Kidney (tissue), 13 donors: ENCODE measurements at regions not wholly inside any gene's neighbourhood (a gene's known extent, or its start where the extent isn't known, plus 50 kb on each side); places are given as distances from the start of the nearest gene placed in this dataset.

ENCODE experiments used
- DNase-seq, 5 donors: peaks; one replicate each; pipeline ENCODE4 v3.0.0-alpha.2; 2013 to 2020
- FAIRE-seq: peaks from 2 replicates; lab custom pipeline; 2012; peaks lifted over from hg19 to GRCh38; lab: Jason Lieb, UNC
- H3K27ac ChIP-seq, 2 donors: one replicate each; pipeline ENCODE4 v1.7.0; 2013; ENCODE audit warnings: low read depth in 2 of 2, low read length in 2 of 2, inconsistent platforms in 1 of 2
- H3K27me3 ChIP-seq: one replicate; pipeline ENCODE4 v1.7.1; 2013; ENCODE audit warnings: low read length, inconsistent platforms; ENCODE audit not compliant: control insufficient read depth, insufficient read depth
- H3K36me3 ChIP-seq, 3 donors: one replicate each; pipeline versions ENCODE4 v1.7.0 to v1.7.1; 2013; ENCODE audit warnings: low read length in 3 of 3, control low read depth in 1 of 3, inconsistent platforms in 1 of 3; ENCODE audit not compliant: insufficient read depth in 3 of 3, control insufficient read depth in 2 of 3
- H3K4me1 ChIP-seq, 3 donors: one replicate each; pipeline versions ENCODE4 v1.7.0 to v1.7.1; 2013; ENCODE audit warnings: low read length in 3 of 3, inconsistent platforms in 1 of 3, low read depth in 1 of 3; ENCODE audit not compliant: control insufficient read depth in 2 of 3, insufficient read depth in 2 of 3
- H3K4me3 ChIP-seq, 3 donors: one replicate each; pipeline versions ENCODE4 v1.7.0 to v1.8.1; 2013; ENCODE audit warnings: low read length in 3 of 3, control low read depth in 1 of 3, inconsistent platforms in 1 of 3
- H3K9ac ChIP-seq, 3 donors: one replicate each; pipeline versions ENCODE4 v1.7.0 to v1.7.1; 2013; ENCODE audit warnings: low read length in 3 of 3, control low read depth in 1 of 3, inconsistent platforms in 1 of 3
- H3K9me3 ChIP-seq, 3 donors: one replicate each; pipeline versions ENCODE4 v1.7.0 to v1.7.1; 2013; ENCODE audit warnings: low read length in 3 of 3, control low read depth in 1 of 3, inconsistent platforms in 1 of 3; ENCODE audit not compliant: control insufficient read depth in 2 of 3, insufficient read depth in 1 of 3
- intact Hi-C: fragments of 100-400 bp; cut with DNase I; formaldehyde crosslinking; loops from one replicate; pipeline ENCODE4 v1.11.1; 2022
- TF ChIP-seq, protein P1 (sequence below): IDR thresholded peaks from 3 replicates; pipeline ENCODE4 v1.5.1; 2012; ENCODE audit warnings: mild to moderate bottlenecking, moderate library complexity, borderline replicate concordance; ENCODE audit not compliant: insufficient read depth; ENCODE audit errors: extremely low read depth
- donor health status: control.
- donor health status: control.
- donor health status: control.
- donor health status: control.
- donor health status: control.
- donor health status: DM: yes; HTN: yes; CAD: no.
- donor health status: Normal renal cell carcinoma (clear cell type).

DNA sequence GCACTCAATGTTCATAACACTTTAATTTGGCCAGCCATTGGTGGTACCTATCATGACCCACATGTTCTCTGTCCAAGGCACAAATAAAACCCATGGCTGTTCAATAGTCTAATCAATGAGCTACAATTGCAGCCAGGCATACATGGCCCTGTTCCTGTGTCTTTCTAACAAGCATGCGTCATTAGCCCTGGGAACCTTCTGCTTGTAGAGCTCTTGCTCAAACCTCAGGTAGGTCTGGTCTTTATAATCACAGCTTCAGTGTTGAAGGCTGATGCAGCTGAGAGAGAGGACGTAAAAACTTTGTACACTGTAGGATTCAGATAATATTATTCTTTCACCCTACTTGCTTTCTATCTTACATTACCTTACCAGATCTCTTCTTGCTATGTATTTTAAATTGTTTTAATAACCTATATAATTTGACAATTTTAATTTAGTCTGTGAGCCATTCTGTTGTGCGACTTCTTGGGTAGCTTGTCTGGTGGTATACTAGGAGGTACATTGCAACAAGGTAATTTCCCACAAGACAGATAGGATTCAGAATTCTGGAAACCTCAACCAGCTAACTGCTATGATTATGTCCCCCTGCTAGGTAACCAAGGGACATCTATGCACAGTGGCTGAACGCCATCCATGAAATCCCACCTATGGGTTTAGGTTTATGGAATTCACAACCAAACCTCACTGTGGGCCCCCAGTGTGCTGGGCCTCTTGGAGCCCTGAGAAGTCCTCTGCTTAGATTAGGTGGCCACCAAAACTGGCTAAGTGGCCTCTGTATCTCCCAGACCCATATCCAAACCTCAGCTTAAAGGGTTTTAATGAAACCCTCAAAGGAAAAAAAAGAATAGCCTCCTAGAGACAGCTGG, 55.4 kb upstream of the RIPOR2 start:
- H3K4me3 ChIP-seq = no peak overlapping the region
- H3K27me3 ChIP-seq = no peaks in the 10 kb centered on the region
- DNase-seq = no peak
- intact Hi-C loops = no loop called here
- H3K4me1 ChIP-seq = no peaks in the 10 kb centered on the region
- peaks cover 0 to 3% (median 0%) of the 10 kb centered on the region in 3 donors for H3K9me3 ChIP-seq
- no peak overlapping the region for H3K27ac ChIP-seq
- no peak for FAIRE-seq
- no peaks in the 10 kb centered on the region for H3K36me3 ChIP-seq
- H3K9ac ChIP-seq = no peak overlapping the region
- TF ChIP-seq, protein P1, sequence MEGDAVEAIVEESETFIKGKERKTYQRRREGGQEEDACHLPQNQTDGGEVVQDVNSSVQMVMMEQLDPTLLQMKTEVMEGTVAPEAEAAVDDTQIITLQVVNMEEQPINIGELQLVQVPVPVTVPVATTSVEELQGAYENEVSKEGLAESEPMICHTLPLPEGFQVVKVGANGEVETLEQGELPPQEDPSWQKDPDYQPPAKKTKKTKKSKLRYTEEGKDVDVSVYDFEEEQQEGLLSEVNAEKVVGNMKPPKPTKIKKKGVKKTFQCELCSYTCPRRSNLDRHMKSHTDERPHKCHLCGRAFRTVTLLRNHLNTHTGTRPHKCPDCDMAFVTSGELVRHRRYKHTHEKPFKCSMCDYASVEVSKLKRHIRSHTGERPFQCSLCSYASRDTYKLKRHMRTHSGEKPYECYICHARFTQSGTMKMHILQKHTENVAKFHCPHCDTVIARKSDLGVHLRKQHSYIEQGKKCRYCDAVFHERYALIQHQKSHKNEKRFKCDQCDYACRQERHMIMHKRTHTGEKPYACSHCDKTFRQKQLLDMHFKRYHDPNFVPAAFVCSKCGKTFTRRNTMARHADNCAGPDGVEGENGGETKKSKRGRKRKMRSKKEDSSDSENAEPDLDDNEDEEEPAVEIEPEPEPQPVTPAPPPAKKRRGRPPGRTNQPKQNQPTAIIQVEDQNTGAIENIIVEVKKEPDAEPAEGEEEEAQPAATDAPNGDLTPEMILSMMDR = no peak

DNA sequence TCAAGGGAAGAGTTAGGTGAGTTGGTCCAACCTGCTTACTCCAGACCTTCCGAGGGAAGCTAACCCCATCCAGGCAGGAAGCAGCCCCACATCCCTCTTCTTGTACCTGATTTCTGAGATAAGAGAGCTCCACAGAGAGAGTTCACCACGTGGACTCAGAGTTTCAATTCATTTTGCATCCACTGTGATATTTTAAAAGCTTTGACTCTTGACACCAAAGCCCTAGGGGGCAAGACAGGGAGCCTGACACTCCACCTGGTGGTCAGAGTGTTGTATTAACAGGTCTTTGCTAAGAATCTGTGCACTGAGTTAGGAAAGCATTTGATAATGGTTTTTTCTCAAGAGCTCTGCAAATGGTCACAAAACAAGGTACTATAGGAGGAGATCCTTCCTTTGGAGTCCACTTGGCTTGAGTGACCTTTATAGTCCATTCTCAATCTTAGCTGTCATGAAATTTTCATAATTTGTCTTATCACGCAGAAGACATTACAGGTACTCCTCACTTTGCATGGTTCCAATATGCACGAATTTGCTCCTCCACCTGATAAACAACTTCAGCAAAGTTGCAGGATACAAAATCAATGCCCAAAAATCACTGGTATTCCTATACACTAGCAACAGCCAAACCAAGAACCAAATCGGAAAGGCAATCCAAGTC, 56.2 kb upstream of the RIPOR2 start:
- Histone ChIP-seq H3K4me1 (peaks cover 0 to 2% (median 0%) of the 10 kb centered on the region in 3 donors), H3K9me3 (peaks cover 0 to 3% (median 0%) of the 10 kb centered on the region in 3 donors), H3K9ac (no peak overlapping the region), H3K27ac (no peak overlapping the region), H3K4me3 (no peak overlapping the region), H3K27me3 (no peaks in the 10 kb centered on the region), H3K36me3 (no peaks in the 10 kb centered on the region)
- intact Hi-C loops = no loop called here
- DNase-seq (peak in 3 of 5 donors; percentile 17 to 72 (median 51)), FAIRE-seq (no peak)
- TF ChIP-seq, protein P1 = peak; percentile 62

DNA sequence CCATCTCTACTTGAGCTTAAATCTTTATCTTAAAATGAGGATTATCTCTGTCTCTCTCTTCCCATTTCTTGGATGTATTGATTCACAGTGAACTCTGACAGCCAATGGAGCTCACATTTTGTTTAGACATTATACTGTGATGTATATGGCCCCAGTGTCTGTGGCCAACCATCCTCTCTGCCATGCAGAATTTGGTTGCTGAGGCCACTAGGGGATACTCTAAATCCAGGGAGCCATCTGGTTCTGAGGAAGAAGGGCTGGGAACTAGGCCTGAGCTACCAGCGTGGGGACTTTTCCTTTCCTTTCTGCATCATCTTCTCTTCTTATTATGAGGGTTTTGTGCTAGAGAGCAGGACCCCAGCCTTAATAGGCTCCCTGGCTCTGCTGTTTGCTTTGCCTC, 59.1 kb upstream of the RIPOR2 start:
- FAIRE-seq (no peak), DNase-seq (no peak)
- Histone ChIP-seq H3K27me3 (no peaks in the 10 kb centered on the region), H3K27ac (no peak overlapping the region), H3K4me1 (peaks cover 0 to 2% (median 0%) of the 10 kb centered on the region in 3 donors), H3K36me3 (no peaks in the 10 kb centered on the region), H3K9ac (no peak overlapping the region), H3K9me3 (no peaks in the 10 kb centered on the region), H3K4me3 (no peak overlapping the region)
- TF ChIP-seq, protein P1 = no peak
- intact Hi-C loops = no loop called here
